Keratinocyte (primary cell): ENCODE measurements at regions not wholly inside any gene's neighbourhood (a gene's known extent, or its start where the extent isn't known, plus 50 kb on each side); places are given as distances from the start of the nearest gene placed in this dataset.

Source experiments
- DNase-seq: peaks from one replicate; pipeline ENCODE4 v3.0.0-alpha.2; 2011; ENCODE audit warnings: low read depth, missing footprints, low spot score
- FAIRE-seq: peaks from 2 replicates; lab custom pipeline; 2011; peaks lifted over from hg19 to GRCh38; lab: Jason Lieb, UNC
- H2AFZ ChIP-seq: 2 replicates; pipeline ENCODE4 v1.6.0; 2012; ENCODE audit warnings: low read length, control low read depth, inconsistent platforms; ENCODE audit not compliant: control insufficient read depth
- H3K27ac ChIP-seq: 2 replicates; pipeline ENCODE4 v1.5.1; 2011; ENCODE audit warnings: low read length; ENCODE audit not compliant: control insufficient read depth, insufficient read depth
- H3K27me3 ChIP-seq: 3 replicates; pipeline ENCODE4 v1.6.0; 2011; ENCODE audit warnings: low read length; ENCODE audit not compliant: control insufficient read depth, insufficient read depth; ENCODE audit errors: extremely low read depth
- H3K36me3 ChIP-seq, 2 experiments: 2 replicates in 1 of 2; 3 replicates in 1 of 2; pipeline ENCODE4 v1.5.1; 2011; ENCODE audit warnings: low read length in 2 of 2, mild to moderate bottlenecking in 1 of 2; ENCODE audit not compliant: control insufficient read depth in 2 of 2, insufficient read depth in 2 of 2; ENCODE audit errors: extremely low read depth in 1 of 2
- H3K4me1 ChIP-seq: 3 replicates; pipeline ENCODE4 v1.5.1; 2011; ENCODE audit warnings: low read length; ENCODE audit not compliant: control insufficient read depth, insufficient read depth; ENCODE audit errors: extremely low read depth
- H3K4me2 ChIP-seq: 3 replicates; pipeline ENCODE4 v1.6.0; 2011; ENCODE audit warnings: low read depth, low read length; ENCODE audit not compliant: control insufficient read depth, insufficient read depth; ENCODE audit errors: extremely low read depth
- H3K4me3 ChIP-seq, 3 experiments: fragments of 200-600 bp in 1 of 3; sonication (generic) in 1 of 3; 2 replicates in 2 of 3; 3 replicates in 1 of 3; pipeline ENCODE4 v1.5.1; 2011 to 2016; ENCODE audit warnings: low read length in 3 of 3, mild to moderate bottlenecking in 3 of 3, control low read depth in 2 of 3, inconsistent platforms in 1 of 3, low read depth in 1 of 3, mixed read lengths in 1 of 3, mixed run types in 1 of 3, moderate library complexity in 1 of 3; ENCODE audit not compliant: control insufficient read depth in 2 of 3, insufficient read depth in 2 of 3; ENCODE audit errors: extremely low read depth in 1 of 3
- H3K79me2 ChIP-seq: 2 replicates; pipeline ENCODE4 v1.6.0; 2012; ENCODE audit warnings: low read length; ENCODE audit not compliant: control insufficient read depth, insufficient read depth
- H3K9ac ChIP-seq: 3 replicates; pipeline ENCODE4 v1.6.0; 2011; ENCODE audit warnings: low read length; ENCODE audit not compliant: control insufficient read depth, insufficient read depth; ENCODE audit errors: extremely low read depth
- H3K9me1 ChIP-seq: 3 replicates; pipeline ENCODE4 v1.6.0; 2011; ENCODE audit warnings: low read length; ENCODE audit not compliant: control insufficient read depth, insufficient read depth; ENCODE audit errors: extremely low read depth
- H3K9me3 ChIP-seq: 2 replicates; pipeline ENCODE4 v1.5.1; 2012; ENCODE audit warnings: low read depth, low read length; ENCODE audit not compliant: control insufficient read depth
- H4K20me1 ChIP-seq: 3 replicates; pipeline ENCODE4 v1.6.0; 2011; ENCODE audit warnings: low read length; ENCODE audit not compliant: control insufficient read depth, insufficient read depth; ENCODE audit errors: extremely low read depth
- CTCF ChIP-seq, 3 experiments: IDR thresholded peaks in 1 of 3; conservative IDR thresholded peaks in 1 of 3; optimal IDR thresholded peaks in 1 of 3; 2 replicates in 2 of 3; 3 replicates in 1 of 3; pipeline versions ENCODE3 to v1.5.1; 2011; ENCODE audit warnings: low read length in 3 of 3, mild to moderate bottlenecking in 3 of 3, moderate library complexity in 2 of 3, control low read depth in 1 of 3, inconsistent platforms in 1 of 3; ENCODE audit not compliant: insufficient read depth in 2 of 3; ENCODE audit errors: extremely low read depth in 1 of 3
- EZH2 ChIP-seq: IDR thresholded peaks from one replicate; pipeline ENCODE4 v1.6.1; 2012; ENCODE audit warnings: inconsistent platforms, mild to moderate bottlenecking, low read length, moderate library complexity
- dilution Hi-C: fragments of 300-500 bp; cut with MboI; formaldehyde crosslinking; loops from one replicate; pipeline ENCODE4 v1.7.0; 2020; ENCODE audit warnings: low sequenced_read_pairs; ENCODE audit not compliant: extremely low pct_ligation_motif_present

- H3K4me1 ChIP-seq, result no peaks in the 10 kb centered on the region
- no peak overlapping the region for H3K4me2 ChIP-seq
- no peak overlapping the region for H3K27ac ChIP-seq
- no peak for DNase-seq
- FAIRE-seq, result no peak
- H3K9me1 ChIP-seq, result no peaks in the 10 kb centered on the region
- TF ChIP-seq CTCF (optimal IDR thresholded peaks at IDR 0.05 in 1 of 3, IDR thresholded peaks at IDR 0.05 in 1 of 3, conservative IDR thresholded peaks at IDR 0.05 in 1 of 3; ENCODE audit: extremely low read depth in 1 of 3, insufficient read depth in 2 of 3, low read length in 3 of 3), result no peak
- TF ChIP-seq EZH2, result no peak
- H3K9me3 ChIP-seq, result no peaks in the 10 kb centered on the region
- H2AFZ ChIP-seq, result no peak overlapping the region
- no peaks in the 10 kb centered on the region for H3K79me2 ChIP-seq
- H4K20me1 ChIP-seq, result no peaks in the 10 kb centered on the region
- H3K36me3 ChIP-seq, result no peaks in the 10 kb centered on the region
- no peak overlapping the region for H3K4me3 ChIP-seq
- peaks cover 10% of the 10 kb centered on the region for H3K27me3 ChIP-seq
- no peak overlapping the region for H3K9ac ChIP-seq
- dilution Hi-C loops, result no loop called here
Measured at GRCh38 chr20:4383961-4384360, 134.9 kb upstream of the ADRA1D start.

GRCh38 chr20:4375881-4376280, 126.8 kb upstream of the ADRA1D start:
- H3K4me2 ChIP-seq, result peak overlapping the region; percentile 4
- H3K9me1 ChIP-seq, result no peaks in the 10 kb centered on the region
- no peaks in the 10 kb centered on the region for H3K36me3 ChIP-seq
- no peak overlapping the region for H3K9ac ChIP-seq
- no peaks in the 10 kb centered on the region for H4K20me1 ChIP-seq
- H3K9me3 ChIP-seq, result no peaks in the 10 kb centered on the region
- no peak overlapping the region for H3K27ac ChIP-seq
- H2AFZ ChIP-seq, result peak overlapping the region; percentile 14
- no peak overlapping the region for H3K4me3 ChIP-seq
- H3K4me1 ChIP-seq, result peaks cover 12% of the 10 kb centered on the region
- dilution Hi-C loops, result no loop called here
- H3K79me2 ChIP-seq, result no peaks in the 10 kb centered on the region
- FAIRE-seq (peak; percentile 95), DNase-seq (peak; percentile 1)
- H3K27me3 ChIP-seq, result peaks cover 3% of the 10 kb centered on the region
- TF ChIP-seq EZH2 (no peak), CTCF (optimal IDR thresholded peaks at IDR 0.05 in 1 of 3, IDR thresholded peaks at IDR 0.05 in 1 of 3, conservative IDR thresholded peaks at IDR 0.05 in 1 of 3; ENCODE audit: extremely low read depth in 1 of 3, insufficient read depth in 2 of 3, low read length in 3 of 3) (no peak)
